CD4-positive, alpha-beta T cell (primary cell): ENCODE measurements at regions not wholly inside any gene's neighbourhood (a gene's known extent, or its start where the extent isn't known, plus 50 kb on each side); places are given as distances from the start of the nearest gene placed in this dataset.
"Not testable (repeated sequence)": the region's sequence is repeated elsewhere in the genome, so short reads cannot be mapped to it uniquely, and the experiment has no call there.

Experiments
- ATAC-seq: fragments of 200-7000 bp; cut with Tn5 transposase; one replicate; pipeline ENCODE4 v1.10.0; 2022; ENCODE audit warnings: mild to moderate bottlenecking; ENCODE audit not compliant: poor library complexity
- CTCF ChIA-PET: fragments of 350-600 bp; sonication (Branson Sonifier 250); formaldehyde crosslinking; loops from one replicate; lab custom pipeline; 2021; ENCODE audit warnings: antibody characterized with exemption, inconsistent platforms; lab: Charles Lee
- POLR2A ChIA-PET: fragments of 350-600 bp; sonication (Branson Sonifier 250); formaldehyde crosslinking; loops from one replicate; lab custom pipeline; 2021; ENCODE audit warnings: antibody characterized with exemption, inconsistent platforms; lab: Charles Lee
- DNase-seq, 14 experiments: peaks; one replicate each; pipeline ENCODE4 v3.0.0-alpha.2; 2013 to 2020; ENCODE audit warnings: mixed read lengths in 2 of 14
- H3K27ac ChIP-seq, 2 donors: one replicate each; pipeline versions ENCODE4 v1.5.1 to v1.7.0; 2013; ENCODE audit warnings: low read length in 2 of 2, low read depth in 1 of 2, mild to moderate bottlenecking in 1 of 2
- H3K27me3 ChIP-seq, 2 experiments: 1 replicate in 1 of 2; 2 replicates in 1 of 2; pipeline versions ENCODE4 v1.6.1 to v1.7.0; 2013; ENCODE audit warnings: low read length in 2 of 2, control low read depth in 1 of 2, mild to moderate bottlenecking in 1 of 2, moderate library complexity in 1 of 2; ENCODE audit not compliant: insufficient read depth in 2 of 2, control insufficient read depth in 1 of 2
- H3K36me3 ChIP-seq: one replicate; pipeline ENCODE4 v1.6.1; 2013; ENCODE audit warnings: low read length, control low read depth; ENCODE audit not compliant: insufficient read depth
- H3K4me1 ChIP-seq: one replicate; pipeline ENCODE4 v1.6.1; 2013; ENCODE audit warnings: low read length, control low read depth; ENCODE audit not compliant: insufficient read depth
- H3K4me3 ChIP-seq: one replicate; pipeline ENCODE4 v1.5.1; 2013; ENCODE audit warnings: mild to moderate bottlenecking, low read length, moderate library complexity
- H3K9me3 ChIP-seq, 2 experiments: 1 replicate in 1 of 2; 2 replicates in 1 of 2; pipeline versions ENCODE4 v1.6.1 to v1.7.0; 2013; ENCODE audit warnings: low read length in 2 of 2, mild to moderate bottlenecking in 2 of 2, control low read depth in 1 of 2, moderate library complexity in 1 of 2; ENCODE audit not compliant: control insufficient read depth in 1 of 2, insufficient read depth in 1 of 2
- H3K27ac Mint-ChIP-seq: one replicate; pipeline ENCODE4 v1.8.0; 2020; ENCODE audit warnings: mixed read lengths
- H3K27me3 Mint-ChIP-seq: one replicate; pipeline ENCODE4 v1.8.0; 2021; ENCODE audit warnings: mixed read lengths
- H3K36me3 Mint-ChIP-seq: one replicate; pipeline ENCODE4 v1.8.0; 2021; ENCODE audit warnings: low read depth, mixed read lengths
- H3K4me1 Mint-ChIP-seq: one replicate; pipeline ENCODE4 v1.8.0; 2021; ENCODE audit warnings: low read depth, mixed read lengths
- H3K4me3 Mint-ChIP-seq: one replicate; pipeline ENCODE4 v1.8.0; 2020; ENCODE audit warnings: mild to moderate bottlenecking, mixed read lengths
- H3K9me3 Mint-ChIP-seq: one replicate; pipeline ENCODE4 v1.8.0; 2020; ENCODE audit warnings: mixed read lengths
- CTCF ChIP-seq: fragments of 200-600 bp; IDR thresholded peaks from one replicate; pipeline ENCODE4 v1.8.0; 2022; ENCODE audit warnings: antibody characterized with exemption, mild to moderate bottlenecking
- intact Hi-C, 2 experiments: fragments of 100-400 bp; cut with DNase I in 1 of 2; cut with micrococcal nuclease in 1 of 2; formaldehyde crosslinking; loops; one replicate each; pipeline versions ENCODE4 v1.15.1 to v1.9.0; 2023 to 2025; cut with DNase I, micrococcal nuclease

- Mint-ChIP-seq H3K9me3 (no peaks in the 10 kb centered on the region), H3K27me3 (no peaks in the 10 kb centered on the region), H3K36me3 (no peaks in the 10 kb centered on the region), H3K4me1 (no peaks in the 10 kb centered on the region), H3K4me3 (no peak overlapping the region), H3K27ac (no peak overlapping the region)
- Histone ChIP-seq H3K4me1 (no peaks in the 10 kb centered on the region), H3K27ac (no peak overlapping the region), H3K36me3 (no peaks in the 10 kb centered on the region), H3K9me3 (no peaks in the 10 kb centered on the region), H3K27me3 (no peaks in the 10 kb centered on the region), H3K4me3 (no peak overlapping the region)
- intact Hi-C loops: loop anchor here in 1 of 2 experiments (10.0 kb wide), 1 partner anchor 835 kb away; no protein-coding TSS in a partner anchor
- TF ChIP-seq CTCF: no peak
- POLR2A ChIA-PET: no interaction called here
- CTCF ChIA-PET: no interaction called here
- no peak for ATAC-seq
- no peak for DNase-seq
Measured at GRCh38 chr6:74570044-74570443, 635.8 kb downstream of the COL12A1 start.

GRCh38 chr6:74568861-74569260, 637.0 kb downstream of the COL12A1 start:
- Mint-ChIP-seq H3K27me3 (no peaks in the 10 kb centered on the region), H3K36me3 (no peaks in the 10 kb centered on the region), H3K9me3 (no peaks in the 10 kb centered on the region), H3K4me3 (no peak overlapping the region), H3K4me1 (no peaks in the 10 kb centered on the region), H3K27ac (no peak overlapping the region)
- H3K4me1 ChIP-seq: no peaks in the 10 kb centered on the region
- CTCF ChIA-PET: interaction anchor here (0.7 kb wide), 1 partner anchor 99 kb away, joined by 3 read pairs; no protein-coding TSS in a partner anchor
- H3K27ac ChIP-seq: no peak overlapping the region
- ATAC-seq (no peak), DNase-seq (no peak)
- no peaks in the 10 kb centered on the region for H3K27me3 ChIP-seq
- TF ChIP-seq CTCF: no peak
- H3K9me3 ChIP-seq: no peaks in the 10 kb centered on the region
- H3K4me3 ChIP-seq: no peak overlapping the region
- H3K36me3 ChIP-seq: no peaks in the 10 kb centered on the region
- intact Hi-C loops: no loop called here
- POLR2A ChIA-PET: no interaction called here

GRCh38 chr6:74567923-74568290, 637.9 kb downstream of the COL12A1 start:
- H3K27me3 Mint-ChIP-seq, H3K9me3 ChIP-seq, H3K4me1 ChIP-seq, H3K27ac Mint-ChIP-seq, DNase-seq, intact Hi-C loops, H3K4me1 Mint-ChIP-seq, H3K4me3 Mint-ChIP-seq, H3K27me3 ChIP-seq, H3K27ac ChIP-seq, ATAC-seq, H3K36me3 ChIP-seq, POLR2A ChIA-PET, H3K4me3 ChIP-seq, H3K36me3 Mint-ChIP-seq, H3K9me3 Mint-ChIP-seq: not testable (repeated sequence)
- CTCF ChIA-PET: interaction anchor here (0.7 kb wide), 1 partner anchor 100 kb away, joined by 3 read pairs; no protein-coding TSS in a partner anchor

GRCh38 chr6:74567281-74567922, 638.5 kb downstream of the COL12A1 start:
- Histone ChIP-seq H3K4me1 (no peaks in the 10 kb centered on the region), H3K4me3 (no peak overlapping the region), H3K36me3 (no peaks in the 10 kb centered on the region), H3K27me3 (no peaks in the 10 kb centered on the region), H3K9me3 (no peaks in the 10 kb centered on the region), H3K27ac (no peak overlapping the region)
- Mint-ChIP-seq H3K9me3 (no peaks in the 10 kb centered on the region), H3K4me1 (no peaks in the 10 kb centered on the region), H3K27me3 (no peaks in the 10 kb centered on the region), H3K27ac (no peak overlapping the region), H3K4me3 (no peak overlapping the region), H3K36me3 (no peaks in the 10 kb centered on the region)
- intact Hi-C loops: no loop called here
- ChIA-PET CTCF (no interaction called here), POLR2A (no interaction called here)
- ATAC-seq: no peak
- TF ChIP-seq CTCF: no peak
- no peak for DNase-seq
